ENCODE measurements at regions not wholly inside any gene's neighbourhood (a gene's known extent, or its start where the extent isn't known, plus 50 kb on each side); places are given as distances from the start of the nearest gene placed in this dataset.

DNA sequence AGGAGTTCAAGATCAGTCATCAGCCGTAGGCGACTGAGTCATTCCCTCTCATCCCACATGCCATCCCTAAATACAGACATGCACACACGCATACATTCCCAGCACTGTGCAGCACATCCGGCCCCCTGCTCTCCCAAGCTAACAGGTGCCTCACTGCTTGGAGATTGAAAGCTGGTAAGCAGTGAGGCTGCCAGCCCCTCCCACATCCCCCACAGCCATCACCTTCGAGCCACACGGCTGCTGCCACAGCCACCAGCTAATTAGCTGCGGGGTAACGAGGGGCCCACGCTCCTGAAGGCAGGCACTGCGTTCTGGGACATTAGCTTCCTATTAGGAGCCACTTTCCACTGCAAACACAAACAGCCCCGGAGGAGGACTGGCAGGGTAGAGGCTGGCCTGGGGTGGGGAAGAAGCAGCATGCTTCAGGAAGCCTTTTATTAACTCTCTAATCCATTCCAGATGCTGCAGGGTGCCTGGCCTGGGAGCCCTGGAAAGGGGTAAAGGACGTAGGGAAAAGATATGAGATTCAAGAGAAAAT, 179.6 kb downstream of the CCT6B start:
- TF ChIP-seq CTCF (IDR thresholded peaks at IDR 0.05; ENCODE audit: borderline replicate concordance, insufficient read depth, low read depth, low read length) = no peak
- no peak overlapping the region for H3K4me3 ChIP-seq (ENCODE audit: low read depth, low read length)

- no peak overlapping the region for H3K4me3 ChIP-seq (ENCODE audit: low read depth, low read length)
- no peak for TF ChIP-seq CTCF (IDR thresholded peaks at IDR 0.05; ENCODE audit: borderline replicate concordance, insufficient read depth, low read depth, low read length)
These were observed 180.2 kb downstream of the CCT6B start for GRCh38 chr17:34781071-34781470.

GRCh38 chr17:34780438-34780837, 180.8 kb downstream of the CCT6B start:
- no peak for TF ChIP-seq CTCF (IDR thresholded peaks at IDR 0.05; ENCODE audit: borderline replicate concordance, insufficient read depth, low read depth, low read length)
- H3K4me3 ChIP-seq (ENCODE audit: low read depth, low read length) = no peak overlapping the region

DNA sequence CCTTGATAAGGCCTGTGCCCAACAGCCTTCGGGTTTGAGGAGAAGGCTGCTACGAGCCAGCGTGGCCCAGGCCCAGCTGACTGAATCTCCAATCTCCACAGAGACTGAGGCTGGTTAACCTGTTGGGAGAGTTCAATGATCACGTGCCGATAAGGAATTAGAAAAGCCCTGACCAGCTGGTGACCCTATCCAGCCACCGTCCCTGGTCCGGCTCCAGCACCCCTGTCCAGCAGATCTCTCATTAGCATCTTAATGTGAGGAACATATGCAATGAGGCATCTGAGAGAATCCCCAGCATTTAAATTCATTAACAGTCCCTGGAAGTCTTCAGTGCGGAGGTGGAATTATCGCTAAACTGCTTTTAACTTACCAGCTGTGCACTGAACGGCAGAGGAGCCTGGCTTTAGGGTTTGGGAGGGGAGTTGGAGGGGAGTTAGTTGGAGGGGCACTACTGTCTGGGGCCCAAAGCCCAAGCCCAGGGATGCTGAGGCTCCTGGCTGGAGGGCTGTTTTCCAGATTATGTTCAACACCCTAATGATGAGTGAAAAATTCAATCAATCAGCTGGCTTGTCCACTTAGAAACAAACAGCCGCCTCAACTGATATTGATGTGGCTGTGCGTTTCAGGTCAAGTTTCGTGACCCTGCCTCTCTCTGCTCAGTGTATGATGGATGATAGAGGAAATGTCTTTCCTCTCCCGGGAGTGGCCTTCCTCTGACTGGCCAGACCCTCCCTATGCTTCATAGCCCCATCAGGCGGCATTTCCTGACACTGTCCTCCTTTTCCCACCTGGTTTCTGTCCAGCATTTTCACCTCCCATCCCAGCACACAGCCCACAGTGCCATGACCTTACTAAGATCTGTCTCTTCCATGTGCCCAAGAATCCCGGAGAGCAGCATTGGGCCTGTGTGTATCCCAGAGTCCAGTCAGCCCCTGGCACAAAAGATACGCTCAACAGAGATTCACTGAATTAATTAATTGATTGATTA, 184.5 kb downstream of the CCT6B start:
- no peak for TF ChIP-seq CTCF (IDR thresholded peaks at IDR 0.05; ENCODE audit: borderline replicate concordance, insufficient read depth, low read depth, low read length)
- no peak overlapping the region for H3K4me3 ChIP-seq (ENCODE audit: low read depth, low read length)

- H3K4me3 ChIP-seq (ENCODE audit: low read depth, low read length) = no peak overlapping the region
- no peak for TF ChIP-seq CTCF (IDR thresholded peaks at IDR 0.05; ENCODE audit: borderline replicate concordance, insufficient read depth, low read depth, low read length)
These were observed 188.2 kb downstream of the CCT6B start for GRCh38 chr17:34773036-34773435.

DNA sequence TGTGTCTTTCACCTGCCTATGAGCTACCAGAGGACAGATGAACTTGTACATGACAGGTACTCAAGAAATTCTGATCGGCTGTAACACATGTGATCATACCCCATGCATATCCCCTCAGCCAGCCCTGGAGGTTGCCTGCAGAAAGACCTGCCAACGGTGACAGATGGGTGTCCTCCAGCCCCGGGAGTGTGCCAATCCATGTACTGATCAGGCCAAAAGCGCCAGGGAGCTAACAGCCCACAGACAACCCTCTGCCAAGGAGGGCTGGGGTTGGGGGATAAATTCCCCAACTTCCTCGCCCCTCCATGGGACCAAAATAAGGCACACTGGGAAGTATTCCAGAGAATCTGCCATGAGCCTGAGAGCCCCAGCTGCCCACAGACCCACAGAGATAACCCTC, 189.4 kb downstream of the CCT6B start:
- no peak overlapping the region for H3K4me3 ChIP-seq (ENCODE audit: low read depth, low read length)
- no peak for TF ChIP-seq CTCF (IDR thresholded peaks at IDR 0.05; ENCODE audit: borderline replicate concordance, insufficient read depth, low read depth, low read length)

GRCh38 chr17:34770586-34770985, 190.7 kb downstream of the CCT6B start:
- TF ChIP-seq CTCF (IDR thresholded peaks at IDR 0.05; ENCODE audit: borderline replicate concordance, insufficient read depth, low read depth, low read length) = no peak

More at GRCh38 chr17:34770586-34770985, 190.7 kb downstream of the CCT6B start:
- H3K4me3 ChIP-seq (ENCODE audit: low read depth, low read length) = no peak overlapping the region

Measured in GM12875 (cell line).